K562 (cell line): ENCODE measurements at regions not wholly inside any gene's neighbourhood (a gene's known extent, or its start where the extent isn't known, plus 50 kb on each side); places are given as distances from the start of the nearest gene placed in this dataset.
A peak's percentile ranks its signal among the peaks of the same experiment; 100 is the strongest.

Experiments
- CBX1 ChIP-seq: sonication (generic); IDR thresholded peaks from 2 replicates; pipeline ENCODE4 v1.6.1; 2016; ENCODE audit warnings: antibody characterized with exemption, low read depth, mild to moderate bottlenecking
- GMEB1 ChIP-seq: fragments of 250-450 bp; sonication (Bioruptor Pico); IDR thresholded peaks from 2 replicates; pipeline ENCODE4 v1.4.0; 2020; ENCODE audit warnings: mild to moderate bottlenecking
- KDM1A ChIP-seq, 2 experiments: fragments of 450-650 bp; IDR thresholded peaks; 2 replicates each; pipeline ENCODE4 v1.6.1; 2016; ENCODE audit warnings: mild to moderate bottlenecking in 2 of 2
- LCOR ChIP-seq: sonication (generic); formaldehyde crosslinking; IDR thresholded peaks from 2 replicates; pipeline ENCODE4 v1.8.0; 2022; ENCODE audit warnings: mild to moderate bottlenecking, missing genetic modification reagents
- LEF1 ChIP-seq: fragments of 450-650 bp; IDR thresholded peaks from 2 replicates; pipeline ENCODE4 v1.6.1; 2016; ENCODE audit warnings: mild to moderate bottlenecking
- MAX ChIP-seq: sonication (generic); formaldehyde crosslinking; IDR thresholded peaks from 2 replicates; pipeline ENCODE4 v1.9.0; 2022; ENCODE audit warnings: mild to moderate bottlenecking, missing genetic modification reagents
- SIN3A ChIP-seq, 2 experiments: fragments of 150-350 bp in 1 of 2; IDR thresholded peaks; 2 replicates each; pipeline ENCODE4 v1.6.1; 2011 to 2016; ENCODE audit warnings: borderline replicate concordance in 2 of 2, low read depth in 2 of 2, low read length in 2 of 2, mild to moderate bottlenecking in 2 of 2, moderate library complexity in 2 of 2; ENCODE audit not compliant: control insufficient read depth in 1 of 2
- SP2 ChIP-seq: IDR thresholded peaks from 2 replicates; pipeline ENCODE4 v1.6.1; 2011; ENCODE audit warnings: mild to moderate bottlenecking, low read depth, low read length, moderate library complexity; ENCODE audit not compliant: poor library complexity, severe bottlenecking; ENCODE audit errors: extremely low read depth
- SREBF1 ChIP-seq: fragments of 150-350 bp; IDR thresholded peaks from 2 replicates; pipeline ENCODE4 v1.6.1; 2014; ENCODE audit warnings: antibody characterized with exemption, low read depth, low read length, borderline replicate concordance
- TCFL5 ChIP-seq: fragments of 250-450 bp; sonication (Bioruptor Pico); conservative IDR thresholded peaks from 2 replicates; pipeline ENCODE4 v1.6.1; 2021; ENCODE audit warnings: mild to moderate bottlenecking, moderate library complexity, matching md5 sums
- ZBTB17 ChIP-seq: fragments of 450-650 bp; formaldehyde crosslinking; IDR thresholded peaks from 2 replicates; pipeline ENCODE4 v1.4.0; 2020; ENCODE audit warnings: mild to moderate bottlenecking
- ZNF197 ChIP-seq: fragments of 200-800 bp; sonication (Bioruptor generic); IDR thresholded peaks from 2 replicates; pipeline ENCODE4 v1.6.1; 2016; ENCODE audit warnings: low read depth, missing genetic modification characterization, missing compliant biosample characterization
- ZNF407 ChIP-seq: fragments of 450-650 bp; IDR thresholded peaks from 2 replicates; pipeline ENCODE4 v1.6.1; 2016; ENCODE audit warnings: low read depth
- ZNF583 ChIP-seq: fragments of 250-450 bp; sonication (Bioruptor Pico); IDR thresholded peaks from 2 replicates; pipeline ENCODE4 v1.4.0; 2020
- ZNF589 ChIP-seq: fragments of 200-800 bp; sonication (Bioruptor generic); IDR thresholded peaks from 2 replicates; pipeline ENCODE4 v1.6.1; 2016; ENCODE audit warnings: low read depth, missing genetic modification characterization, missing compliant biosample characterization
- ZNF696 ChIP-seq: fragments of 250-450 bp; sonication (Bioruptor Pico); conservative IDR thresholded peaks from 2 replicates; pipeline ENCODE4 v1.4.0; 2020; ENCODE audit warnings: mild to moderate bottlenecking, moderate library complexity
- ZNF717 ChIP-seq: fragments of 250-450 bp; sonication (Bioruptor Pico); IDR thresholded peaks from 2 replicates; pipeline ENCODE4 v1.5.0; 2021
- TF ChIP-seq, protein P1 (sequence below): sonication (generic); formaldehyde crosslinking; IDR thresholded peaks from 2 replicates; pipeline ENCODE4 v1.8.0; 2022; ENCODE audit warnings: mild to moderate bottlenecking, missing genetic modification reagents

DNA sequence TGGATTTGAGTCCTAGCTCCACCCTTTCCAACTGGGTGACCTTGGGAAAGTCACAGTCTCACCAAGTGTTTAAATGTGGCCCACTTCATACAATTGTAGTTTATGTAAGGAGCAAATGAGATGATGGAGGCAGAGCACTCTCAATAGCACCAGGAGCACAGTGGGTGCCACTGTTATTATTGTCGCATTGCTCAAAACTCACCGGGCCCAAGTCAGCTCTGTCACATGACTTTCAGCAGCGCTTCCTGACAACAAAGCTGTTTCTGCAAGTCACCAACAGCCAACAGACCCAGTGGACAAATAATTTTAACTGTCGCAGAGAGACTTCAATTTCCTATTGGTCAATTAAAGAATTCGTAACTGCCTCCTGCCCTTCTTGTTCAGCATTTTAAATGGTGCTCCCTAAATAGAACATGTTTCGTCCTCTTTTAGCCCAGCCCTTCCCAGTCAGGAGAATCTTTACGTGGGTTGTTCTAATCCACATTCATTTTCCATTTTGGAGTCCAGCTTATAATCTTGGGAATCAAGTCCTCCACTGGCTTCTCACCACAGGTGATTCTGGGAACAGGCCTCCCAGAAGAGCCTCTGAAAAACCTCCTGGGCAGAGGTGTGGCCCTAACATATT lies 415.6 kb upstream of the NPVF start (continued):
- TF ChIP-seq ZNF407 (no peak), ZNF197 (CRISPR knock-in tag) (0 out of 2 replicates have a peak, but pooled peaks have one; percentile 48), CBX1 (no peak), ZNF696 (CRISPR knock-in tag) (no peak), LCOR (CRISPR knock-in tag) (no peak), GMEB1 (CRISPR knock-in tag) (no peak), MAX (CRISPR knock-in tag) (no peak), ZNF589 (CRISPR knock-in tag) (peak; percentile 93), SREBF1 (no peak), ZBTB17 (0 out of 2 replicates have a peak, but pooled peaks have one; percentile 38), TCFL5 (CRISPR knock-in tag) (no peak), LEF1 (no peak), ZNF583 (peak; percentile 63; the same call in 1 of the 2 replicates), SIN3A (IDR thresholded peaks at IDR 0.05; ENCODE audit: borderline replicate concordance in 2 of 2, control insufficient read depth in 1 of 2, low read depth in 2 of 2, low read length in 2 of 2) (no peak), SP2 (no peak), ZNF717 (CRISPR knock-in tag) (no peak), KDM1A (IDR thresholded peaks at IDR 0.05) (no peak)
- TF ChIP-seq, protein P1, sequence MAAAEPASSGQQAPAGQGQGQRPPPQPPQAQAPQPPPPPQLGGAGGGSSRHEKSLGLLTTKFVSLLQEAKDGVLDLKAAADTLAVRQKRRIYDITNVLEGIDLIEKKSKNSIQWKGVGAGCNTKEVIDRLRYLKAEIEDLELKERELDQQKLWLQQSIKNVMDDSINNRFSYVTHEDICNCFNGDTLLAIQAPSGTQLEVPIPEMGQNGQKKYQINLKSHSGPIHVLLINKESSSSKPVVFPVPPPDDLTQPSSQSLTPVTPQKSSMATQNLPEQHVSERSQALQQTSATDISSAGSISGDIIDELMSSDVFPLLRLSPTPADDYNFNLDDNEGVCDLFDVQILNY = no peak
